ENCODE measurements at regions not wholly inside any gene's neighbourhood (a gene's known extent, or its start where the extent isn't known, plus 50 kb on each side); places are given as distances from the start of the nearest gene placed in this dataset.

DNA sequence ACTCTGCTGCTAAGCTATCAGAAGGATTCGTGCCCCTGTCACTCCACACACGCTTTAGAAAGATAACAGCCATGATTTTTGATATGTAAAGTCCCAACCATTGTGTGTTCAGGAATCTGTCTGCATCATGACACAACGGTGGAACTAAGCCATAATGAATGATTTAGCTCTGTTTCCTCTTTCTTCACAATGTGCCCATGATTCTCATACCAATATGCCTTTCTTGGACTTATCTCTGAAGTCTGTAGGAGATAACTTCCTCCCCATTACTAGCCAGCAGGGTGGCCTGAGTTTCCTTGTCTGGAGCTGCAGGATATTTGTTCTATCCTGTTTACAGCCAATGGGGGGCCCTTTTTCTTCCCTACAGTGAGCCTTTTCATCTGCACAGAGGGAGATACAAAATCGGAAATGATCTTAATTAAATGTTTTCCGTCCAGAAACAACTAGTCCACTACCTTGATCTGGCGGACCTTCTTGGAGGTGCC lies 511.7 kb downstream of the USP25 start:
- DNase-seq: peak; percentile 19

DNA sequence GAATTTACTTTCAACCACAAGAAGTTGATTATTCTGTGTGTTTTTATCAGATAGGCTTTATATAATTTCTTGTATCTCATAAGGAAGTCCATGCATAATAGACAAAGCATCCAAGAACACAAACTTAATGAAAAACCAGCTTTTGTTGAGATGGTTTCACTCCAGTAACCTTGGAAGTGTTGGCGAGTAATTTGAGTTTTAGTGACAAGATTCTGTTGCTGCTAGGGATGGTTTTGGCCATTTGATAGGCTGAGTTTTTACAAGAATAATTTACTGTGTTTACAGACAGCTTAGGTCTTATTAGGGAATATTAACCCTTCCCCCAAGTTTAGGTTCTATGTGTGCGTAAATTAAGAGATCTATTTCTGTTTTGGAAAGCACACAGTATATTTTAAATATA lies 513.6 kb downstream of the USP25 start:
- DNase-seq: no peak

DNA sequence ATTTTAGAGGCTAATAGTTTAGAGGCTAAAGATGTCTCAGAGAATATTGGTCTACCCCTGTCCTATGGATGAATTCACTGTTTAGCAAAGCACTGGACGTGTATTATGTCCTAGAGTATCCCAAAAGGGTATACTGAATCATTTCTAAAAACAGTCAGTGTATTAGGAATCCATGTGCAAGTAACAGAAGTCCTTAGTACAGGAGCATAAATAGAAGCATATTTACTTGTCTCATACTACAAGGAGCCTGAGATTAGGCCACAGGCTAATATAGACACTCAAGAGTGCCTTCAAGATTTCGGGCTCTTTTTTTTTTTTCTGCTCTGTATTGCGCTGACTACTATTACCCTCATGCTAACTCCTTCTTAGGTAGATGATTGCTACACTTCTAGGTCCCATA lies 518.9 kb downstream of the USP25 start:
- no peak for DNase-seq

DNA sequence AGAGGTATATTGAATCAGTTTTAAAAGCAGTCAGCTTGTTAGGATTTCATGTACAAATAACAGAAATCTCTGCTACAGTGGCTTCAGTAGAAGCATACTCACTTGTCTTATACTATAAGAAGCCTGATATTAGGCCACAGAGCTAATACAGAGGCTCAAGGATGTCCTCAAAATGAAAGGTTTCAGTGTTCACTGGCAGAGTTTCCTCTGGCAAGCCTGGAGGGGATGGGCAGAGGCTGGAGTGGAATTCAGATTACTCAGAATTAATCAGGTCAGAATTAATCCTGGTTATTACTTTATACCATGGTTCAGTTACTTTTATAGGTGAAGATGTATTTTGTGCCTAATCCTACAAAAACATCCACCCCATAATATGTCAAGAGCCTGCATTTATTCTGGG lies 520.5 kb downstream of the USP25 start:
- no peak for DNase-seq

DNA sequence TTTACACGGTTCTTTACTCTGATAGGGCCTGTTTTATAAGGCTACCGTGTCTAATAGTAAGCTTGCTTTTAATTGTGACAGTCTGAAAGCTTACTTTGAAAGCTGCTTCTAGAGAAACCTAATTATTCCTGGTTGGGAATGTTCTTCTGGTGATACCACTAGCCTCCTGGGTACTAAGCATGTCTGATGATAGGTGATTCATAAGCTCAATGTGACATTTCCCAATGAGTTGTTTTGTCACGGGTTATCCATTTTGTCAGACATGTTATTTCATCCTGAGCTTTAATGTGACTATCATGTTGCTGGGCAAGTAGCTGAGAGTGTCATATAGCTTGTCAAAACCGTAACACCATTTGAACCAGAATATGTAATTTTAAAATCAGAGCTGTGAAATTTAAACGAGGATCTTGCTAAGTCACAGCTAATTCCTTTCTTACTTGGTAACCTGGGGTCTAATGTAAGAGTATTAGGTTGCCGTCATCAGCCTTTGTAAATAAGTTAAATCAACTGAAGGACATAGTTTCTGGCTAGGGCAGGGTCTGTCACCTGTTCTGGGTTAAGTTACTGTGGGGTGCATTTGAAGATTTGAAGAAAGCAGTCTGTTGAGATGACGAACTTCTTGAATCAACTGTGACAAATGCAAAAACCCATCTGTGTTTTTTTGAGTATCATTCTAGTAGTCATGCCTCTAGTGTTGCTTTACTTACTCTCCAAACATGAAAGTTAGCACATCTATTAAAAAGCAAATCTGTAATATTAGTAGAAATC lies 529.2 kb downstream of the USP25 start:
- DNase-seq: no peak

DNA sequence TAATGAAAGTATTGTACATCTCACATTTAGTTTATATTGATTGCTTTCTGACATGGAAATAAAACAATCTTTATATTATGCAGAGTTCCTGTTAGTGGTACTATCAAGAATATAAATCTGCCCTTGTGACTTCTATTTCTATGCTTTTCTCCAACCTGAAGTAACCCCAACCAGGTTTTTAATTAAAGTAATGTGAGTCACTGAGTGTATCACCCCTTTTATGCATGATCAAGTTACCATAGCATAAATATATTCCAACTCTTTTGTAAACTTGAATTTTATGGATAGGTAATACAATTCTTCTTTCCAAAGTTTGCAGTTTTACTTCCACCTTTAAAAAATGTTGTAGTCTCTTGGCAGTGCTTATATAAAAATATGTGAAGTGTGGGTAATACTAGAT lies 532.3 kb downstream of the USP25 start:
- no peak for DNase-seq

DNA sequence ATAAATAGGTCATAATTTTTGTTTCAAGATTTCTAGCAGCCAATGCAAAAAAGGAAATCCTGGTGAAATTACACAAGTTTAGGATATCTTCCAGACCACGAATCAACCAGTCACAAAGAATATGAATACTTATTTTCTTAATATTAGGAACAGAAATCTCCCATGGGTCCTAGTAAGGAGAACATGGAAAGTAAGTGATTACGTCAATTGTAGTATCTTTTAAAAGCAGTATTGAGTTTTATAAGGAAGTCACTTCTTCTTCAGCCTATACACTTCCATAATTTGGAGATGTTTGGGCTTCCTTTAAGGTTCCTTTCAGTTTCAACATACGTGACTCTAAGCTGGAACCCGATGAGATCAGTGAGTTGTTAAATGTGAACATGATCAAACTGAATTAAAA lies 534.5 kb downstream of the USP25 start:
- no peak for DNase-seq

DNA sequence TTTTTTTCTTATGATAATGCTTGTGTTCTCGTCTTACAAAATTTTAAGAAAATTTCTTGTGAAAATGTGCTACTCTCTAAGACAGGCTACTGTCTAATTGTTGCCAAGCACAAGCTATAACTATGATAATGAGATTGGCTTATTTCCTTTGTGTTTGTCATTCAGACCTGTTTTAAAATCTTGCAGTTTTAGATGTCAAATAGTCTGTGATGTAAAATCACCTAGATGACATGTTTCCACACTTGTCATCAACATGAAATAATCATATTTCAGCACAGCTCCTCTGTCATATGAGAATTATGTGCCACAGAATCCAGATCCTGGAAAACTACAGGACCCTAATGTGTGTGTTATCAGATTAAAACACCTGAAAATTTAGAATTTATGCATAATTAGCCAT lies 539.7 kb downstream of the USP25 start:
- no peak for DNase-seq

DNA sequence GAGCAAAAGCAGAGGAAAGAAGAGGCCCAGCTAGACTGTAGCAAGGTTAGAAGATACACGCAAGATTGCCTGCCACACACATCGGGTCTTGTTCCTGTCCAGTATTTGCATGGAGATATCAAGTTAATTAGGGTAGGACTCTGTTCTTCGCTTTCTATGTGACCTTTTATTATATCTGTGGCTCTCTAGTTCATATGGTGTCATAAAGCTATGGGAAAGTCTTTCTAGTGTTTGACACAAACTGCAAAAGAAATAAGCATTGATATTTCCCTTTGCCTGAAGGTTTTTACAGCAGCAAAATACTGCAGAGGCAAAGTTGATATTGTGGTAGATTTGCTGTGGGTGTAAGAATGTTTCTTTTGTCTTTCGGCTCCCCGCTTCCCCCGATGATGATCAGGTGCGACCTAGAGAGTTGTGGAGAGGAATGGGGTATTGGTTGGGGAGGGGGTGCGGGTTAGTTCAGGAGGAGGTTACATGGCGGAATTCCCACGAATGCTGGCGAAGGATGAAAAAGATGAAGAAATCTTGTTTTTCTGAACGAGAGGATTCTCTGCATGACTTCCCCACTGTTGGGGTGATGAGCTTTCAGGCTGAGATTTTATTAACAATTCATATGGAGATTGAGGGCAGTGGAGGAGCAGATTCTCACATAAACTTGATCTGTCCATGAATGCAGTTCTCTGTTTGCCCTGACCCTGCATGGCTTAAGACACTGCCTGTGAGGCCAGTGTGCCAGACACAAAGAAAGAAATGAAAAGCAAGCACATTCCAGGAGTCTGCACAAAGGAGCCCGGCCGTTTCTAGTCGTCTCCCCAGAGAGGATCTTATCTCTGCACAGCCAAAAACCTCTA lies 550.2 kb downstream of the USP25 start:
- no peak for DNase-seq

DNA sequence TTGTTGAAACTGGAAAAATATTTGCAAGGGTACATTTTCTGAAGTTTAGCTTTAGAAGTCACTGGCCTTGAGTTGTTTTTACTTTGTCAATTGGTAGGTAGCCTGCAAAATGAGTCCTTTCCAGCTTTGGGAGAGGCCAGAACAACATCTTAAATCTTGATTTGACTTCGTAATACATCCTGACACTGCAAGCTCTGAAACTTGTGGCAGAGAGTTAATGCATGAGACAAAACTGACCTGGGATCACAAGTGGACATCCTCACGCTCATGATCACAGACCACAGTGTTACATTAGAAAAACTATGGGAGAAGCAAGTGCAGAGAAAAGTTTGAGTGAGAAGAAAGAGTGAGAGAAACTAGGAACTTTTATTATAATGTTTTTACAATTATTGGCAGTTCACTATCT lies 550.9 kb downstream of the USP25 start:
- DNase-seq: no peak

DNA sequence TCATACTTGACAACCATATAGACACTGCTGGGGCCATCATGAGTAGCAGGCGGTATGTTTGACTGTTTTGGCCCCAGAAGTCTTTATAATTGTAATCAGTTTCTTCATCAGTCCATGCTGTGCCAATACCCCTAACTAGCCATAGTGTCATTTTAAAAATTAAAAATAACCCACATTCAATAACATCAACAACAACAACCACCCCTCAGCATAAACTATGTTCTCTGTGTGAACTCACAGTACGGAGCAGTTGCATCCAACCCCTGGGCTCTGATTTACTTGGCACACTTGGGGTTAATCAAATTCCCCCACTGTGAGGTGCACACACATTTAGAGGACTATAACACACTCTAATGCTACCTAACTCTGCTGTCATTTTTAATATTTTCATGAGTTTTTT lies 553.7 kb downstream of the USP25 start:
- no peak for DNase-seq

DNA sequence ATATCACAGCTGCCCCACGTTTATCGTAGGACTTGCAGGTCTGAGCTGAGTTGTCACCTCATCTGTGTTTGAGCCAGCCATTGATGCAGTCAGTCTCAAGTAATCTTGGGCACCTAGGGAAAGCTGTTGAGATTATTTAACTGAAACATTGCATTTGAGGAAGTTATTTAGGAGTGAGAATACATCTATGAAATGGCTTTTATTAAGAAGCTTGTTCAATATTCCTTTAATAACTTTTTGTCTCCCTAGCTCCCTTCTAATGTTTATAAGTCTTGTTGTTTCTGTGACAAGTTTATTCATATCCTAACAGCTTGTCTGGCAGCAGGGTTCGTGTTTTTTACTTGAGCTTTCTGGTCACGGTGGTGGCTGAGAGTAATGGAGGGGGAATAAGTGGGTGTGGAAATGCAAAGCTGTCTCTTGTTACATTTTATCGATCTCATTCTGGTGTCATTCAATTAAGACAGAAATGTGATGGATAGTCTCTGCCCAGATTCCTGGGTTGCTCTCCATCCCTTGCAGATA lies 555.9 kb downstream of the USP25 start:
- DNase-seq: no peak

DNA sequence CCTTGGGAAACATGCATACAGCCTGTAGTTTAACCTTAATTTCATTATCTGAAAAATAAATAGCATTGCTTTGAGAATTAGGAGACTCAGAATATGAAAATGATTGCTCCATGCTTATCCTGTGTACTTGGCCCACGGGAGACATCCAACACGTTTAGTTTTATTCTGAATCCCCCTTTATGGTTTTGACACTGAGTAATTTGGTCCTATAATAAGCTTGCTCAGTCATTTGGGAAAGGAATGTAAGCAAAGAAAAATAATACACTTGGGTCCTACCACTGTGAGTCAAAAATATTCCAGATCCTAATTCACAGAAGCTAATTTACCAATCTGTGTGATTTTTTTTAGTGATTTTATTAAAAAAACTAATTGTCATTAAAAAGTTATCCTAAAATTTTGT lies 557.3 kb downstream of the USP25 start:
- no peak for DNase-seq

DNA sequence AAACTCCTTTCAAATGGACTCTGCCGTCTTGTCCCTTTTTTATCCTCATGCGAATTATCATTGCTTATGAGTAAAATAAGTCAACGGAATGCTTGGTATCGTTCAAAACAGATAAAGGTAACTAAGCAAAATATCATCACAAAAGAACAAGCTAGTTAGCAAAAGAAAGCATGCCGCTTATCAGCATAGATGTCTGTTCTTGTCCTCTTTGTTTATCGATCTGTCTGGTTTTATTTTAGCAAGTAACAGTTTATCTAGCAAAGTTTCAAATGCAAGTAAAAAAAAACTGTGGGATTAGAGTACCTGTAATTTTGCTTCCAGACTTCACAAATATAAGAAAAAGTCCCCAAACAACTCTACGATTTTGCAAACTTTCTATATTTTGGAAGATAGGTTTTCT lies 561.5 kb downstream of the USP25 start:
- no peak for DNase-seq

DNA sequence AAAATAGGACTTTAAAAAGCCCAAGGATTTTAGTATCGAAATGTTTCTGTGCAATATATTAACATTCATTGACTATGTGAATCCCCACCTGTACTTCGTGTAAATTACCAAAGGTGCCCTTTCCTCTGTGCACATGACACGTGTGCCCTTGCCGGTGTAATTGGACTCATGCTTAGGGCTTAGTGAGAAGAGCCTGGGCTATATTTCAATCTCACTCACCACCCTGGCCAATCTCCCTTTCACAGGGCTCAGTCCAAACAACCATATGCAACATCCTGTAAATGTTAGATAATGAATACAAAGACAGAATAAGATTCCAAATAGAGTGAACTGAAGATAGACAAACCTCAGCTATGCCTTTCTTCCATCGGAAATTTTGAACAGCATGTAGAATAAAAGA lies 564.3 kb downstream of the USP25 start:
- DNase-seq: no peak

DNA sequence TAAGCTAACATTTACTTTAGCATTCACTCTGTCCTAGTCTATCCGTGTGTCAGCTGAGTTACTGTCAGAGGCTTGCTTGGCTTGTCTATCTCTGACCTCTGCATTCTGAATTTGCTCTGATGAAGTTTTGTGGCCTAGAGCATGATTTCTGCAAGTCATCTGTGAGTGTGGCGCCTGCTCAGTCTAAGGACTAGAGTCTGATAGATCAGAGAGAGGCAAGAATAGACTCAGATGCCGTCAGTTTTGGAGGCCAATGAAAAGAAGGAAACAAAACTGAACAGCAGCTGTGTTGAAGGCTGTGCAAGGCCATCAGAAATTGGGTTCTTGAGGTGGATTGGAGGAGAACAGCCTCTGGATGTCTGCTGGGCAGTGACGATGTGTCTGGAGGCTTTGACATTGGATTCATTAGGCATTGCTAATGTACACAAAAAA lies 573.1 kb downstream of the USP25 start:
- no peak for DNase-seq

DNA sequence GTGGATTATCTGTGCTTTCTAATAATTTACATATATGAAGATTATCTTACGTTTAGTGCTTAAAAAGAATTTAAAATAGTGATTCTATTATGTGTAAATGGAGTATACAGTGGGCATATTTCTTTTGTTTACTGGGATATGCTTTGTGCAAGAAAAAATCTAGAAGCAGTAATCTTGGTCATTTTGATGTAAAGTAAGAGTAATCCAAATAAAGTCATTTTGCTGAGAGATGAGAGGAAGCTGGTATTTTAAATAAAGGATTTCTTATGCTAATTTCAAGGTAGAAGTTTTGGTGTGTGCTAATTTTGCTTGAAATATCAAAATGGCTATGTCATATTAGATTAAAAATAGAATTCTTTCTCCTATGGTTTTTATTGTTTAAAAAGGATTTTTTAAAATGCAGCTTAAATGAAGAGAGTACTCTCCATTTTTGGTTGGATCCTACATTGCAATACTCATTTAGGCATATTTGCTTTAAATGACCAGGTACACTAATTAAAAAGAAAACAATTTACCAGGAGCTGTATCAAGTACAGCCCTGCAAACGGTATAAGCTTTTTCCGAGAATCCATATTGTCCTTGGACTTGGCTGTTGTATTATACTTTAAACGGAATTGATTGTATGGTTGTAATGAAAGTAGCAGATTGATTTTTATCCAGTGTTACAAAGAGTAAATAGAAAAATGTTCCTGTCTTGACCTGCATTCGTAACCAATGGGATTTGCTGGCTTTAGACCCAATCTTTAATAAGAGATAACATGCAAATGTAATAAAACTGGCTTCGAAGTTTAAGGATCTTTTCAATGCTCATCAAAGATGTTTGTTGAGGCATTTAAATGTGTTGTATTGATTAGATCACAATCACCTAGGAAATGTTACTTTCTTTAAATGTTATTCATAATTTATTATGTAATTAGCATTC lies 574.7 kb downstream of the USP25 start:
- DNase-seq: no peak

DNA sequence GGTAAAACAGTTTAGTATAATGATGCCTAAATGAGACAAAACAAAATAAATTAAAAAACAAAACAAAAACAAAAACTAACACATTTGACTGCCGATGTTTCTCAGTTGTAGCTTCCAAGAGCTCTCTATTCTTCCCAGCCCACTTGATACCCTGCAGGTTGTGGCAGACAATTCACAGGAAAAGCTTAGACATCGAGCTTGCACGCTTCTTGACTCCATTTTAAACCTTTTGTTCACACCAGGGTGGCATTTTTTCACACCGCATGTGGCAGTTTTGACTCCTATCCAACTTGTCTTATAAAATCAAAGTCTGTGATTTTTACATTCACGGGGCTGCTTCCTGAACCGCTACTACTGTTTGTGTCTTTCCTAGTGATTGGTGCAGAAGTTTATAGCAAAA lies 575.9 kb downstream of the USP25 start:
- no peak for DNase-seq

DNA sequence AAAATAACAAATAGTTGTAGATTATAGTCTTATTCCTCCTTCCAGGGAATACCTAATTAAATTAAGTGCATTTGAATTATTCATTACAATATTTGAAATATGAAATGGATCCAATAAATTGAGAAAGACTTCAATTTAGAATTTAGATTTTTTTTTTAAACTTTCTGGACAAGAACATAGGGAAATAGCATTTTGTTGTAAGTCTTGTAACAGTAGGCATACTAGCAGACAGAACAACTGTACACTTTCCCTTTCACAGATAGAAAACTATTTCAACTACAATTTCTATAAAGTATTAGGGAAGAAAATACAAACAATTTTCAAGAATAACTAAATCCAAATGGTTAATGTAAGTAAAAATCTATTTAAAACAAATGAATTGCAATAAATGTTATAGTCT lies 577.5 kb downstream of the USP25 start:
- no peak for DNase-seq

DNA sequence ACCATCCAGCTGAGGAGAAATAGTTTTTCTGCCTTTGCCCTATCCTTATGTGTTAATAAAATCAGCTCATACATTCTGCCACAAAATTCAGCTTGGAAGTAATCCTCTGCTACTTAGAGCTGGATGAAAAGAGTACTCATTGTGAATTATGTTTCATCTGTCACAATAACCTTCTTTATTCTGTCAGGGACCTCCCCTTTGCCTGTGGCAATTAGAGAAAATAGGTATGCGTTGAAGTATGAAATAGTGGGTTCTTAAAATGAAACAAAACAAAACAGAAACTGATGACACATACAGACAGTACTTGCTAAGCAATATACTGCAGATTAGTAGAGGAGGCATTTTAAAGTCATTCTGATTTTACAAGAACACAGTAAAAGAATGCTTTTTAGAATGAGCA lies 578.5 kb downstream of the USP25 start:
- no peak for DNase-seq

DNA sequence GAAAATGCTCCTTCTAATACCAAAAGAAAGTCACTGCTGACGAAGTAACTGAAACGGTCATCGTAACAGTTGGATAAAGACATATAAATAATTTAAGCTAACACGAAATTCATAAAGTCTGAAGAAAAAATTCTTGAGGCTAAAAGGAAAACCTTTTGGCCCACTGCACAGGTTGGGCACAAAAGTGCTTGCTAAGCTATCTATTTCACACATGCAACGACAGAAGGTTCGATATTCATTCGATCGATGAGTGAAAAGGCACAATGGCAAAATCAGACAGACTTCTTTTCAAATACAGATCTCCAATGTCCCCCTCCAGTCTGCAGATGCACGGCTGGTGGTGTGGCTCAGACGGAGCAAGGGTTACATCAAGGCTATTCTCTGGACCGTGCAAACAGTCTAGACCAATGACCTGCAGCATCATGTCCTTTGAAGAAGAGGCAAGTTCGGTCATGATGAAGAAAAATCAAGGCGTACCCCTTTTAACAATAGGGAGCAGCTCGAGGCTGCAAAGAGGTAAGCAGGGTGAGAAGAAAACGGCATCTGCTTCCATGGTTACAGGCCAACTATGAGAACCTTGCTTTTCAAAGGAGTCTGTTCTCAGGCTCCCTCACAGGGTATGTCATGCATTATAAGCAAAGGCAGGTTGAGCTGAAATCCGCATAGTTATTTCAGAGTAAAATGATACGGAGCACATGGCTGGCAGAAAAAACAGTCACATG lies 579.6 kb downstream of the USP25 start:
- DNase-seq: no peak

DNA sequence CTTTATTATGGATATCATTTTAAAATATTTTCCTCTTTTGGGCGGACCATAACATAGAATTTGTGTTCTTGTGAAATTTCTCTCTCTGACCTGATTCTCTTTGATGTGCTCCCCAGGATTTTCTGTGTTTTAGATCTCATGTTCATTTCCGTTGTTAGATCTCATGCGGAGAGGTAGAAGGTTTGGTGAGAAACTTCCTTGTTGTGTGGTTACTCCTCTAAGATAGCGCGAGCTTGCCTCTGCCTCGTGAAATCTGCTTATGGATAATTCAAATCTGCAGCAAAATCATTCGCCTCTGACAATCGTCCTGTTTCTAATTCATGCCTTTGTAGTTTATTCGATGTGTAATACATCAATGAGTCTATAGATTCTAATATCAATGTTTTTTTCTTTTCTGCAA lies 580.4 kb downstream of the USP25 start:
- DNase-seq: no peak
